ENCODE measurements at regions not wholly inside any gene's neighbourhood (a gene's known extent, or its start where the extent isn't known, plus 50 kb on each side); places are given as distances from the start of the nearest gene placed in this dataset.

GRCh38 chr10:58972576-58973234 lies 203.7 kb upstream of the PHYHIPL start:
- TF ChIP-seq CTCF (IDR thresholded peaks at IDR 0.05) (no peak), POLR2A (IDR thresholded peaks at IDR 0.05) (no peak)
- H3K4me3 ChIP-seq (ENCODE audit: low read depth, poor library complexity, severe bottlenecking) = no peak overlapping the region
- intact Hi-C loops (cut with DNase I; ENCODE audit: low total_unique reads) = no loop called here
- WGBS, 2 donors = 53 to 69% methylated on average over 2 of the region's 2 CpGs
- no peak for DNase-seq (ENCODE audit: low spot score in 2 of 2)

- intact Hi-C loops (cut with DNase I; ENCODE audit: low total_unique reads) = no loop called here
- no peak overlapping the region for H3K4me3 ChIP-seq (ENCODE audit: low read depth, poor library complexity, severe bottlenecking)
- 90 to 92% methylated on average over 2 of the region's 2 CpGs for WGBS, 2 donors
- TF ChIP-seq CTCF (IDR thresholded peaks at IDR 0.05) (no peak), POLR2A (IDR thresholded peaks at IDR 0.05) (no peak)
- no peak for DNase-seq (ENCODE audit: low spot score in 2 of 2)
These were observed 203.2 kb upstream of the PHYHIPL start for GRCh38 chr10:58973235-58973595.

GRCh38 chr10:58976254-58976653 lies 200.2 kb upstream of the PHYHIPL start:
- DNase-seq (ENCODE audit: low spot score in 2 of 2) = no peak
- 63 to 68% methylated on average over 1 of the region's 1 CpG for WGBS, 2 donors
- TF ChIP-seq CTCF (IDR thresholded peaks at IDR 0.05) = no peak
- TF ChIP-seq POLR2A (IDR thresholded peaks at IDR 0.05) = no peak
- no peak overlapping the region for H3K4me3 ChIP-seq (ENCODE audit: low read depth, poor library complexity, severe bottlenecking)
- intact Hi-C loops (cut with DNase I; ENCODE audit: low total_unique reads) = no loop called here

GRCh38 chr10:58979711-58980110 lies 196.7 kb upstream of the PHYHIPL start:
- H3K4me3 ChIP-seq (ENCODE audit: low read depth, poor library complexity, severe bottlenecking) = no peak overlapping the region
- WGBS, 2 donors = 45 to 54% methylated on average over 3 of the region's 3 CpGs
- no peak for DNase-seq (ENCODE audit: low spot score in 2 of 2)
- intact Hi-C loops (cut with DNase I; ENCODE audit: low total_unique reads) = no loop called here
- no peak for TF ChIP-seq CTCF (IDR thresholded peaks at IDR 0.05)
- no peak for TF ChIP-seq POLR2A (IDR thresholded peaks at IDR 0.05)

GRCh38 chr10:58980826-58981415 lies 195.5 kb upstream of the PHYHIPL start:
- 45 to 58% methylated on average over 6 of the region's 6 CpGs for WGBS, 2 donors
- no peak overlapping the region for H3K4me3 ChIP-seq (ENCODE audit: low read depth, poor library complexity, severe bottlenecking)
- no peak for DNase-seq (ENCODE audit: low spot score in 2 of 2)
- TF ChIP-seq CTCF (IDR thresholded peaks at IDR 0.05) (no peak), POLR2A (IDR thresholded peaks at IDR 0.05) (no peak)
- intact Hi-C loops (cut with DNase I; ENCODE audit: low total_unique reads) = no loop called here

- no peak for TF ChIP-seq POLR2A (IDR thresholded peaks at IDR 0.05)
- intact Hi-C loops (cut with DNase I; ENCODE audit: low total_unique reads) = no loop called here
- WGBS, 2 donors = 78 to 85% methylated on average over 6 of the region's 6 CpGs
- no peak for DNase-seq (ENCODE audit: low spot score in 2 of 2)
- no peak overlapping the region for H3K4me3 ChIP-seq (ENCODE audit: low read depth, poor library complexity, severe bottlenecking)
These were observed 194.6 kb upstream of the PHYHIPL start for GRCh38 chr10:58981846-58982245.
